GM18873 (cell line): ENCODE measurements at regions not wholly inside any gene's neighbourhood (a gene's known extent, or its start where the extent isn't known, plus 50 kb on each side); places are given as distances from the start of the nearest gene placed in this dataset.

ENCODE experiments used
- ATAC-seq: cut with Tn5 transposase; IDR thresholded peaks from one replicate; pipeline ENCODE4 v1.9.1; 2021; ENCODE audit warnings: mild to moderate bottlenecking, moderate library complexity, moderate number of reproducible peaks; ENCODE audit not compliant: unreplicated experiment, low FRiP score

- no peak for ATAC-seq
These were observed 219.5 kb downstream of the SOX11 start for GRCh38 chr2:5911718-5912117.

GRCh38 chr2:5913711-5914395 is 221.7 kb downstream of the SOX11 start:
- no peak for ATAC-seq

- ATAC-seq, result no peak
These were observed 222.8 kb downstream of the SOX11 start for GRCh38 chr2:5914811-5915611.

- no peak for ATAC-seq
These were observed 223.7 kb downstream of the SOX11 start for GRCh38 chr2:5915881-5916310.

- no peak for ATAC-seq
These were observed 229.0 kb downstream of the SOX11 start for GRCh38 chr2:5921081-5921642.

- ATAC-seq, result no peak
These were observed 232.1 kb downstream of the SOX11 start for GRCh38 chr2:5923957-5924945.

GRCh38 chr2:5925604-5926003 is 233.4 kb downstream of the SOX11 start:
- ATAC-seq, result no peak

- no peak for ATAC-seq
These were observed 234.8 kb downstream of the SOX11 start for GRCh38 chr2:5926871-5927512.

- ATAC-seq, result no peak
These were observed 240.6 kb downstream of the SOX11 start for GRCh38 chr2:5932556-5933469.

GRCh38 chr2:5933669-5934068 is 241.5 kb downstream of the SOX11 start:
- no peak for ATAC-seq

GRCh38 chr2:5937321-5937720 is 245.1 kb downstream of the SOX11 start:
- no peak for ATAC-seq

- ATAC-seq, result no peak
These were observed 245.8 kb downstream of the SOX11 start for GRCh38 chr2:5937851-5938565.

GRCh38 chr2:5938566-5938896 is 246.3 kb downstream of the SOX11 start:
- no peak for ATAC-seq

GRCh38 chr2:5939553-5939952 is 247.4 kb downstream of the SOX11 start:
- no peak for ATAC-seq

GRCh38 chr2:5940596-5941535 is 248.7 kb downstream of the SOX11 start:
- ATAC-seq, result no peak

GRCh38 chr2:5942204-5942603 is 250.0 kb downstream of the SOX11 start:
- ATAC-seq, result no peak

GRCh38 chr2:5945742-5946141 is 253.6 kb downstream of the SOX11 start:
- no peak for ATAC-seq
